ENCODE measurements at regions not wholly inside any gene's neighbourhood (a gene's known extent, or its start where the extent isn't known, plus 50 kb on each side); places are given as distances from the start of the nearest gene placed in this dataset.

GRCh38 chr4:132076829-132077228 lies 1072.3 kb upstream of the PCDH10 start:
- Histone ChIP-seq H3K27me3 (ENCODE audit: insufficient read depth, low read depth, low read length) (no peaks in the 10 kb centered on the region), H3K9me3 (ENCODE audit: low read length) (no peaks in the 10 kb centered on the region)

GRCh38 chr4:132085105-132085504 lies 1064.0 kb upstream of the PCDH10 start:
- no peak overlapping the region for H3K27ac ChIP-seq (ENCODE audit: low read length)
- no peak overlapping the region for H3K9ac ChIP-seq (ENCODE audit: low read length)
- no peak overlapping the region for H3K4me3 ChIP-seq (ENCODE audit: low read length)
- TF ChIP-seq TAF1 (IDR thresholded peaks at IDR 0.05; ENCODE audit: low read depth) (no peak), SMC3 (conservative IDR thresholded peaks at IDR 0.05; ENCODE audit: poor library complexity) (no peak), MXI1 (conservative IDR thresholded peaks at IDR 0.05; ENCODE audit: poor library complexity, severe bottlenecking) (no peak), RAD21 (conservative IDR thresholded peaks at IDR 0.05) (no peak), POLR2AphosphoS5 (IDR thresholded peaks at IDR 0.05) (no peak), CTCF (IDR thresholded peaks at IDR 0.05; ENCODE audit: poor library complexity, severe bottlenecking) (no peak), EP300 (conservative IDR thresholded peaks at IDR 0.05; ENCODE audit: poor library complexity, severe bottlenecking) (no peak)

More at GRCh38 chr4:132076829-132077228, 1072.3 kb upstream of the PCDH10 start:
- Histone ChIP-seq H2AFZ (ENCODE audit: low read depth, low read length) (no peak overlapping the region), H3K36me3 (ENCODE audit: insufficient read depth, low read length) (no peaks in the 10 kb centered on the region), H3K79me2 (replicated peaks; ENCODE audit: insufficient read depth, low read length) (no peaks in the 10 kb centered on the region), H3F3A (ENCODE audit: insufficient read depth, low read length, poor library complexity, severe bottlenecking) (no peaks in the 10 kb centered on the region), H3K9me2 (ENCODE audit: insufficient read depth, low read length) (no peaks in the 10 kb centered on the region), H3K27ac (ENCODE audit: low read length) (no peak overlapping the region), H3K4me3 (ENCODE audit: low read length) (no peak overlapping the region), H4K20me1 (ENCODE audit: insufficient read depth) (no peaks in the 10 kb centered on the region), H3K4me2 (ENCODE audit: low read length) (no peak overlapping the region), H3K9ac (ENCODE audit: low read length) (no peak overlapping the region)
- TF ChIP-seq RAD21 (conservative IDR thresholded peaks at IDR 0.05) = no peak
- TF ChIP-seq POLR2AphosphoS5 (IDR thresholded peaks at IDR 0.05) = no peak
- no peak for TF ChIP-seq EZH2 (IDR thresholded peaks at IDR 0.05; ENCODE audit: borderline replicate concordance, insufficient read depth, low read length, poor library complexity, severe bottlenecking)
- TF ChIP-seq CTCF (IDR thresholded peaks at IDR 0.05; ENCODE audit: poor library complexity, severe bottlenecking) = no peak
- no peak for TF ChIP-seq TAF1 (IDR thresholded peaks at IDR 0.05; ENCODE audit: low read depth)
- no peak for TF ChIP-seq EP300 (conservative IDR thresholded peaks at IDR 0.05; ENCODE audit: poor library complexity, severe bottlenecking)
- no peak for TF ChIP-seq REST (IDR thresholded peaks at IDR 0.05; ENCODE audit: borderline replicate concordance)
- no peak for TF ChIP-seq MXI1 (conservative IDR thresholded peaks at IDR 0.05; ENCODE audit: poor library complexity, severe bottlenecking)
- TF ChIP-seq SMC3 (conservative IDR thresholded peaks at IDR 0.05; ENCODE audit: poor library complexity) = no peak

More at GRCh38 chr4:132085105-132085504, 1064.0 kb upstream of the PCDH10 start:
- Histone ChIP-seq H3K79me2 (replicated peaks; ENCODE audit: insufficient read depth, low read length) (no peaks in the 10 kb centered on the region), H3K27me3 (ENCODE audit: insufficient read depth, low read depth, low read length) (no peaks in the 10 kb centered on the region), H3K4me2 (ENCODE audit: low read length) (no peak overlapping the region), H2AFZ (ENCODE audit: low read depth, low read length) (no peak overlapping the region), H3F3A (ENCODE audit: insufficient read depth, low read length, poor library complexity, severe bottlenecking) (no peaks in the 10 kb centered on the region), H3K36me3 (ENCODE audit: insufficient read depth, low read length) (no peaks in the 10 kb centered on the region), H3K9me3 (ENCODE audit: low read length) (no peaks in the 10 kb centered on the region), H4K20me1 (ENCODE audit: insufficient read depth) (no peaks in the 10 kb centered on the region), H3K9me2 (ENCODE audit: insufficient read depth, low read length) (no peaks in the 10 kb centered on the region)
